ENCODE measurements at regions not wholly inside any gene's neighbourhood (a gene's known extent, or its start where the extent isn't known, plus 50 kb on each side); places are given as distances from the start of the nearest gene placed in this dataset.

DNA sequence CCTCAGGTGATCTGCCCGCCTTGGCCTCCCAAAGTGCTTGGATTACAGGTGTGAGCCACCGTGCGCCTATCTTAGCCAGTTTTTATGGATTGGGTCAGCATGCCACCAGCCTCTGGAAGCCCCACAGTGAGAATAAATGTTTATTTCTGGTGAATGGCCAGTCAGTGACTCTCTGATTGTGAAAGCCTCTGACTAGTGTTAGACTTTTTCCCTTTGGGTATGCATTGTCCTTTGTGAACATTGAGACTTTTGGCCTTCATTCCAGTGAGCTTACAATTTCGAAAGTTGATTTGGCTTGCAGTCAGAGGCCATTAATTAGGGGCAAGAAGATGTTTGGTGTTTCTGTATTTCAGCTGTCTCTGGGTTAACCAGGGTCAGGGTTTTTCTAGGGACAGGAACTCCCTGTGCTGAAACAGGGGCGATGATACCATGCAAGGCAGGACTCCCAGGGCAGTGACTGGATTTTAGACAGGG lies 274.5 kb upstream of the C2CD4B start:
- no peak for DNase-seq (ENCODE audit: low spot score)

DNA sequence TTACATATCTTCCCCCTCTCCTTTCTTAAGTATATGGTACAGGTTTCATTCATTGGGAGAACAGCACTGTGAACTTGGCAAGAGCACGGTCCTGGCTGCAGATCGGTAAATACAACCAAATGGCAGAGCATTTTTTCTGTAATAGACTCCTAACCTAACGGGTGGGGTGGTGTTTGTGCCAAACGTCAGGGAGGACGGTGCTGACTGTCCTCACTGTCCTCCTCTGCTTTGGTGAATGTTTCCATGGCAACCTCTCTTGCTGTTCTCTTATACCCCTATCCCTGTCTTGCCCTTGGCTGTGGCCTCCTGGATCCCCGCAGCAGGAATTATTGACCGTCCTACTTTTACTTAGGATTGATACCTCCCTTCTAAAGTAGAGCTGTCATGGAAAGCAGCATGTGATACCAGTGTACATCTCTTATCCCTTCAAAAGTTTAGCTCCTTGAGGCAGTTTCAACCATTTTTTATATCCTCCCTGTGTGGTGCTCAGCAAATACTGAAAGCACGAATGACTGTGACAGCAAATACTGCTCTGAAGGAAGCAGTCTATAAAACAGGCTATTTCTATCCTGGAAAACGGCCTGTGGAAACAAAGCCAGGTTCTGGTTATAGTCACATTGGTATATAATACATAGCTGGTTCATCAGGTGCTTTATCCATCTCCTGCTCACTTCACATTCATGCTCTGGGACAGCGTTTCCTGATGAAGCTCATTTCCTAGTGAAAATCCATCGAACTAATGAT lies 275.4 kb upstream of the C2CD4B start:
- DNase-seq (ENCODE audit: low spot score): no peak

DNA sequence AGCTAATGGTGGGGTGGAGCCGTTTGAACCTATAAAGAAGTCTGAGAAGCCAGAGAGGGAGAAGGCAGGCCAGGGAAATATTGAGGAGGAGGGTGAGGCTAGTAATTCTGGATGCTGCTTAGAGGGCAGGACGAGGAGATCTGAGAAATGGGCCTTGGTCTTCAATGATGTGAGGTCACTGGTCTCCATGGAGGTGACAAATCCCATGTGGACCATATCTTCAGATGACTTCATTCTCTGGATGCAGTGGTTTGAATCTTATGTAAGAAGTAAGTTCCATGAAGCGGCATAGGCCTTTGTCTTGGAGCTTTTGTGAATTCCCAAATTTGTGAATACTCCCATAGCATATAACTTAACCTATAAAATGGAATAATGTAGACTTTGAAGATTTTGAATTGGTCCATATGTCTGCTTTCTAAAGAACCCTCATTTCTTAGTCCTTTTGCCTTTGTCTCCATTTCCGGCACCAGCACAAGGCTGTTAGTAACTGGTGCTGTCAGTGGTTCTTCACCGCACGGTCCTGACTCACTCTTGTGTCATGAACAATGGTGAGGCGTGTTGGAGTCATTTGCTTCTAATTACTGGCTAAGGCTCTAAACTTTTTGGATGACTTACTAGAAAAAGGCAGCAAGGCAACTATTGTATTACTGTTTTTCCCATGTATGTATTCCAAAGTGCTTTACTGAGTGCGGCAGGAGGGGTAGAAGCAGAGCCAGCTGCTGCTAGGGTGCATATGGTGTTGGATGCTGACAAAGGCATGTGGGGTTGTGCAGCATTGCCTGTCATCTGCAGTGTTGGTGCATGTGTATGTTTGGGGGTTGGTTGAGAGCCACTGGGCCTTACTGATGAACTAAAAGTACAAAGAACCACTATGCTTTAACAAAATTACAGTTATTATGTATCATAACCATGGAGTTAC lies 279.3 kb upstream of the C2CD4B start:
- no peak for DNase-seq (ENCODE audit: low spot score)

DNA sequence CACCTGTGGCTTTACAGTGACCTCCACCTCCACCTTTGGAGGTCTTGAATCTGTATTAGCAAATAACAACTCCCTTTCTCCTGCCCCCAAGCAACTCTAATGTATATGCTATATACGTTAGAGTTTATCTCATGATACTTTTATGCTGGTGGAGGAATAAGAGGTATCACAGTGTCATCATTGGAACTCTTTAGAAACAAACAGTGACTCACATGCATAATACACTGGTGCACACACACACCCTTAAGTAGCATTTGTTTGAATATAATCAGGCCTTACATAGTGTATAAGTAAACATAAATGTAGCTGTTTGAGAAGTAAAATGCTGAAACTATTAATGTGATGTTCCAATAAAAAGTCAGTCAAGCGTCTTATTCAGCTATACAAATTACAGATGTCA lies 280.2 kb upstream of the C2CD4B start:
- no peak for DNase-seq (ENCODE audit: low spot score)

DNA sequence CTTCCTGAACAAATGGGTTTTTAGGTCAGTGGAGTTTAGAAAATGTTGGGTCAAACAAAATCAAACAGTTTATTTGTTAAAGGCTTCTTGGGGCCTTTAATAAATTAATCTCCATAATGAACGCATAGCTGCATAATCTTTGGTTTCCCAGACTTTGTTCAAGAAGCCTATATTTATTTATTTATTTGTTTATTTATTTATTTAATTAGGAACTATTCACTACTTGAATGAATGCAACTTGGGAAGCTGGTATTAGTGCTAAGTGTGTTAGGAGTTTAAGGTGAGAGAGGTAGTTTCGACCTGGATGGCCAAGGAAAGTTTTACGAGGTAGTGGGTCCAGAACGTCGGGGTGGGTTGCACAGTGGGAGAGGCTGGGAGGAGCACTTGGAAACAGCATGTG lies 281.9 kb upstream of the C2CD4B start:
- DNase-seq (ENCODE audit: low spot score): no peak

DNA sequence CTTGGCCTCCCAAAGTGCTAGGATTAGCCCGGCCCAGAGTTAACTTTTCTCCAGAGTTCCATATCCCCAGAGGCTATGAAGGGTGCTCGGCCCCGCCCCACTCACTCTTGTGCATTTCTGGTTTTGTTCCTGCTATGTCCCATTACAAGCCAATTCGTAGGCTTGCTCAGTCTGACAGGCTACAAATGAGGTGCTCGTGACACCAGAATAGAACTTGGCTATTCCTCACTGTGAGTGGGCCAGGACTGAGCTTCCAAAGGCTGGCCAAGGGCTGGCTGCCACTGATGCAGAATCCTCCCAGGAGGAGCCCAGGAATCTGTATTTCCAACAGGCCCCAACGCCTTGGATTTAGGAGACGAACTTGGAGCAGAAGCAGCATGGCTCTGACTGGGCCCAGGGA lies 282.7 kb upstream of the C2CD4B start:
- no peak for DNase-seq (ENCODE audit: low spot score)

DNA sequence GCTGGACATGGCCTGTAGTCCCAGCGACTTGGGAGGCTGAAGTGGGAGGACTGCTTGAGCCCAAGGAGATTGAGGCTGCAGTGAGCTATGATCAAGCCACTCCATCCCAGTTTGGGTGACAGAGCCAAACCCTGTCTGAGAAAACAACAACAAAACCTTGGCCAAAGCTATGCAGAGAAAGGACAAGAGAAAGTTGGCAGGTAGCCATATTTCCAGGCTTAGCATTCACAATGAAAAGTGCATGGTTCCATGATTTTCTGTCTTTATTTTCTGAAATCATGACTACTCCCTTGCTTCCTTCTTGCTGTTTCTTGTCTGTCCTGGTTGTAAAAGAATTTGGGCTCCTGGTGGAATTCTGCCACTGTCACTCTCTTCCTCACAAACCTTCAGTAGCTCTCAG lies 284.6 kb upstream of the C2CD4B start:
- DNase-seq (ENCODE audit: low spot score): no peak

DNA sequence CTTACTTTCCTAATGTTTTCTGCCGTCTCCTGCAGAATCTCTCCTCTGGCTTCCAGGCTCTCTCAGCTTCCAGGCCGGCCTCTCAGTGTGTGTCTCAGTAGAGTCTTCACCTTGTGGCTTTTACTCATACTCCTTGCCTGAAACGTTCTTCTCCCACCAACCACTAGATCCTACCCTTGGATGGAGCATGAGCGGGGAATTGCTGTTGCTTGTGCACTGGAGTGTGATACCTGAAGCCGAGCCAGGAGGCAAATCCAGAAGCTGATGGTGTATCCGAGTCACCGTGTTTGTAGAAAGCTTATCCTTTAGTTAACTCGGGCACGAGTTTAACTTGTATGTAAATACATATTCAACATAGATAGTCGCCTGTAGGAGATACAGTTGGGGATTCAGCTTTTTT lies 285.0 kb upstream of the C2CD4B start:
- DNase-seq (ENCODE audit: low spot score): no peak

DNA sequence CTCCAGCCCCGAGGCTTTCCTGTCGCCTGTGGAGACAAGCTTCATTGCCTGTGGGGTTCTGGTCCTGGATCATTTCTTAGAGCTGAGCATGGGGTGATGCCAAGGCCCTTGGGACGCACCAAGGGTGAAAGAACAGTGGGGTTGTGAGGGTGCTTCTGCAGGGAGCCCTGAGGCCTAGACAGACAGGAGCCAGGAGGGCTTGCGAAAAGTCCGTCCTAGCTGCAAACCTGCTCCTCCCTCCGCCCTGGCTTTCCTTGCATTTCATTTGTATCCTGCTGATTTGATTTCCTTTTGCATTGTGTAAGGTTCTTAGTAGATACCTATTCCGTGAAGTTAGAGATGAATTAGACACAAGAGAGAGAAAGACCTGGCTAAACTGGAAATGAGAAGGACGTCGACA lies 286.9 kb upstream of the C2CD4B start:
- DNase-seq (ENCODE audit: low spot score): no peak

DNA sequence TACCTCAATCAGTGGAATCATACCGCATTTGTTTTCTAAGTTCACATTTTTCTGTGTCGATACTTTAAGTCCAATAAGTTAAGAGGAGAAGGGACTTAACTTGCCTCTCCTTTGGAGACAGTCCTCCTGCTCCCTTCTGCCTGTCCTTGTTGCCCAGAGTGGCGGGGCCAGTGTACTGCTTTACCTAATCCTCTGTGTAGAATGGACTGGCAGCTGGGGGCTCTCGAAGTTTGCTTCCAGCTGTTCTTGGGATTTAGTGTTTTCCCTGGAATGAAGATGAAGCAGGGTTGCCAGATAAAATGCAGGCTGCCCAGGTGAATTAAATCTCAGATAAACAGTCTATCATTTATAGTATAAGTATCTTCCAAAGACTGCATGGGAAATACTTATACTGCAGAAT lies 287.6 kb upstream of the C2CD4B start:
- no peak for DNase-seq (ENCODE audit: low spot score)

DNA sequence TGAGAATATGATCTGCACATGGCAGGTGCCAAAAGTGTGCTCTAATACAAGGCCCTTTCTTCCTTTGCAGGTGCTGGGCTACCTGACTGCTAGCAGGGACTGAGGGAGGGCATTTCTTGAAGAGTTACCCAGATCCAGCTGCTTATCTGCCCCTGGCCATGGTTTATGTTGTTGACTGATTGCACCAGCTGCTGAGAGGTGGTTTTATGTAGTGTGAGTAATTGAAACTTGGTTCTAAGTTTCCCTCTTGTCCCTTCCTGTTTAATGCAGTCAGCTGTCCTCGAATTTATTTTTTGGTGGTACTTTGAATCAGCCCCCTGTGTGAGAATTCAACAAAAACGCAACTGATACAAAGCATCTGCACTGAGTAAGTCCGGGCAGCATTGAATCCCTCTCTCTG lies 288.3 kb upstream of the C2CD4B start:
- DNase-seq (ENCODE audit: low spot score): no peak

DNA sequence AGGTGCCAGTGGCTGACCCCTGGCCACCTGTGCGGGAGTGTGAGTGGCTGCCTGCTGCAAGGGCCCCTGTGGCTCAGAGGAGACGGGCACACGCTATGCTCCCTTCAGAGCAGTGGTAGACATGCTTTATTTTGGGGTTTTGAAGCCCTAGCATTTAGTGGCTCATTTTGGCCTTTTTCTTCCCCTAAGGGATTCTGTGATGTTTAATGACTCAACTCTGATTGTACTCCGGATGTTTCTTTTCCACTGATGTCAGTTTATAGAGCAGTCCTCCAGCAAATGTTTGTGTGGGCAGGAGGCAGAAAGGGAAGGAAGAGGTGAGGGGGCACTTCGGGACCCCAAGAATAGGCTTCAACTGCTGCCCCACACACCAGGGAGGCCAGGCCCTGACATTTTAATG lies 288.9 kb upstream of the C2CD4B start:
- DNase-seq (ENCODE audit: low spot score): no peak

DNA sequence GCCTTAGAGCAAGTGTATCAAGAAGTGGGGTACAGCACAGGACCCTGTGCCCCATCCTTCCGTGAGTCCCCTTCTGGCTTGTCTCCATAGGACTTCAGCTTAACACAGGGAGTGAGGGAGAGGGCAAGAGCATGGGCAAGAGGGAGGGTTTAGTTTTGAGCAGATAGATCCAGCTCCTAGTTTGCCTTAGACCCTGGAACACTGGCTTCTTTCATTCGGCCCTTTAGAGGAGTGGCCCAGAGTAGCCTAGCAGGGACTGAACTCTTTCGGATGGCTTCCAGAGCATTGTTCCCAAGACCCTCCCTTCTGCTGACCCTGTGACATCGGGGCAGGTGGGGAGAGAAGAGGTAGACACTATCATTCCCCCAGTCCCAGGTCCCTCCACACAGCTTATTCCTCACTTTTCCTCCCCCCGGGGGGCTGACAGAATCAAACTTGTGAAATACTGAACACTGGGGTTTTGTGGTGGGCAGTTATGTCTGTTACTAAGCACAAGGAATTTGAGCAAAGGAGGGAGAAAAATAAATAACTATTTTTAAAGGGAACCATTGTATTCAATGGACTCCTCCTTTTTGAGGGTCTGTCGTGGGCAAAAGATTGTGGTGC lies 289.6 kb upstream of the C2CD4B start:
- no peak for DNase-seq (ENCODE audit: low spot score)

DNA sequence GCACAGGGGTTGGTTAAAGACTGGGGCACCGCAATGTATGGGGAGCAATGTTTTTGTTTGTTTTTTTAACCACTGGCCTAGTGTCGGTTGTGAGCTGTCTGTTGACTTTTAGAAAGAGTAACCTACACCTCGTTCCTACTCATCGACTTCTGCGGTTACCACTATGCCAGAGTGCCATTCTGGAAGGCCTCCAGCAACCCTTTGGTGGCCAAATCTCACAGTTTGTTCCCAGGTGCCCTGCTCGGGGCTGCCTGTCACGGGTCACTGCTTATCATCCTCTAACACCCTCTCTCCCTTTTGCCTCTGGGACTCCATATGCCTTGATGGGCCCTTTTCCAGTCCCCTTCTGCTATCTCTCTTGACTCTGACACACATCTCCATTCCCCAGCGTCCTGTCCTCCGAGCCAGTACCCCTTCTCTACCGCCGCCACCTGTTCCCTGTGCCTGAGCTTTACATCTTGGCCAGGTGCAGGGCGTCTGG lies 290.4 kb upstream of the C2CD4B start:
- no peak for DNase-seq (ENCODE audit: low spot score)

DNA sequence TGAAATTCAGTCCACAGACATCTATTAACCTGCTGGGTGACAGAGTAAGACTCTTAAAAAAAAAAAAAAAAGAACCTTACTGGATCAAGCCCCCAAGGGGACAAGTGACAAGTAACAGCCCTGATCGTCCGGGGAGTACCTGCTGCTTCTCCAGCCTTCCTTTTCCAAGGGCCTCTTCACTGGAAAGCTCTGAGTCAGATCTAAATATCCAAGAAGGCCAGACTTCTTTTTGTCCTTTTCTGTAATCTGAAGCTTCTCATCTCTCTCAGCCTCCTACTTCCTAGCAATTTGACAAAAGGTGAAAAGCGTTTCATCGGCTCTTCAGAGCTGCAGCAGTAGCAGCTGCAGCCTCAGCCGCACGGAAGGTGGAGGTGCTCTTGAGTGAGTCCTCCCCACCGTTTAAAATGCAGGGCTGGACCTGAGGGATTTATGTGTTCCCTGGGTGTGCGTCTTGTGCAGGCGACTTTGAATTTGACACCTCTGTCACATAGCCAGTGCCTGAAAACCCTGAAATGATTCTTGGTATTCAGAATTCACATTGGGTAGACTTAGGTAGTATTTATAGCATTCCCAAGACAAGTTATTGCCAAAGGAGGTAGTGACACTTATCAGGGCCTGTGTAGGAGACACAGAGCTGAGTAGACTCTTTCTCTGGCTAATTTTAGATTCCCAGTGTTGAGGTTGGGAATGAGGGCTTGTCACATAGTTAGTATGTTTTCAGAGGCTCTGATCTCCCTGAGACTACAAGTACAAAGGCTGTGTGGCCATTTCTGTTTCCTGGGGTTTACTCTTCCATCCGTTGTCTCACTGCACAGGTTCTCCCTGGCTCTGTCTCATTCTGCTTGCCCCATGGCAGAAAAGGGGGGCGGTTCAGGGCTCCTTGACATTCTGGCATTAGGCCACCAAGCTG lies 291.2 kb upstream of the C2CD4B start:
- no peak for DNase-seq (ENCODE audit: low spot score)

DNA sequence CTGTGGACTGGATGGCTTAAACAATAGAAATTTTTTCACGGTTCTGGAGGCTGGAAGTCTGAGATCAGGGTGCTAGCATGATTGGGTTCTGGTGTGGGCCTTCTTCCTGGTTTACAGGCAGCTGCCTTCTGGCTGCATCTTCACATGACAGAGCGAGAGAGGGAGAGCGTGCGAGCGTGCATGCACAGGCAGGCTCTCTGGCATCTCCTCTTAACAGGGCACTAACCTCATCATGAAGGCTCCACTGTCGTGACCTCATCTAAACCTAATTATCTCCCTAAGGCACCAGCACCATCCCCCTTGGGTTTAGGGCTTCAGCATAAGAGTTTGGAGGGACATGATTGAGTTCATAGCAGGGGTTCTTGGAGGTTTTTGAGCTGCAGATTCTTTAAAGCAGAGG lies 292.0 kb upstream of the C2CD4B start:
- DNase-seq (ENCODE audit: low spot score): no peak

DNA sequence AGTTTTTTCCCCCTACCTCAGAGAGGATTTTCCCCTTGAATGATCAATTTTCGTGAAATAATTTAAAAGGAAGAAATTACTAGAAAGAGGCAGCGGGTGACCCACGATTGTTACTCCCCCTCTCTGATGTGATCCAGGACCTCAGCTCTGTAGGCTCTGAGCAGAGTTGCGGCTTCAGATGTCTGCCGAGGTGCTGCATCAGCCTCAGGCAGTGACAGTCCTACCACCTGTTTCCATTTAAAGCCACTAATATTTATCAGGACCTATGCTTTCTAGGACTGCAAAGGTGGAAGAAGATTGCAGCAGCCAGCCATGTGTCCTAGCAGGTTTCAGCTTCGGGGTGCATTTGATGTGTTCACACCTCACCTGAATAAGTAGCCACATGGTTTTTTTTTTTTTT lies 294.8 kb upstream of the C2CD4B start:
- no peak for DNase-seq (ENCODE audit: low spot score)

DNA sequence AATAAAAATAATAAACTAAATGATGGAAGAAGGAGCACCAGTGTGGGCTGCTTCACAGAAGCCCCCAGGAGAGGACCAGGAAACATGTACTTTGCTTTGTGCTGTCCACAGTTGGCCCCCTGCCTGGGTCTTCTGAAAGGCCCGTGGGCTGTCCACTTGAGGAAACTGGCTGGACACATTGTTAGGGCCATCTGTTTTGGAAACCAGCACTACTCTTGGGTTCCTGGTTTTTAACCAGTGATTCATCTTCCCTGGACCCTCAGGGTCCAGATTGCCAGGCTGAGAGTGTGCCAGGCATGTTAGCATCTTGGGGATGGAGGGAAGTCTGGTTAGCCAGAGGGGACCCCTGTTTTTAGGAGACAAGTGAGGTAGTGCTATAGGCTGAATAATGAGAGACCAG lies 297.2 kb upstream of the C2CD4B start:
- no peak for DNase-seq (ENCODE audit: low spot score)

DNA sequence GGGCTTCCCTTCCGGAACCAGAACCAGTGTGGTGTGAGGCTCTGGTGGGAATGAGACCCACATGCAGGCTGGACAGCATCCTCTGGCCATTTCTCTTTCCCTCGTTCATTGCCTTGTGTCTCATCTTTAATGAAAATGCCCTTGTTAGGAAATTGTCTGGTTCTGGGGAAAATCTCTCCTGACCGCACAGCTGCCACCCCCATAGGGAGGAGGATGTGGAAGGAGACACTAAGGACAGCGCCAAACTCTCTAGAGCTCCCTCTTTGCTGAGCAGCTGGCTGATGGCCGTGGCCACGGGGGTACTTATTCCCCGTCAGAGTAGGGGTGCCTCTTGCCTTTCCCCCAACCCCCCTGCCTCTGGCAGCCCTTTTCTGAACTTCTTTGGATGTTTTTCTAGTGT lies 297.6 kb upstream of the C2CD4B start:
- DNase-seq (ENCODE audit: low spot score): no peak

DNA sequence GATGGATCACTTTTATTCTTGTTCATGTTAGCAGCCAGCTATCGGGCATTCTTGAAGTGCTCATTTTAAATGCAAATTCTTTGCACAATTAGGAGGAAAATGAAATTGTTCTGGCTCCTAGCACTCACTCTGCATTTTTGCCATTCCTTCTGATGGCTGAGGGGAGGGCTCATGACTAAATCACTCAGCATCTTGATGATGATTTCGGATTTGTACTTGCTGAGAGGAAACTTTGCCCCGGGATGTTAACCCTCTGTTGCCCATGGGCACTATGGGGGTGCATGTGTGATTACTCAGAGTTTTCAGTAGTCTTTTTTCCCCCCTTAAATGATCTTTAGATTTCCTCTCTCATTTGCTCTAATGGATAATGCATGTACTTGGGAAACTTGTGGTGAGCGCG lies 299.6 kb upstream of the C2CD4B start:
- no peak for DNase-seq (ENCODE audit: low spot score)

DNA sequence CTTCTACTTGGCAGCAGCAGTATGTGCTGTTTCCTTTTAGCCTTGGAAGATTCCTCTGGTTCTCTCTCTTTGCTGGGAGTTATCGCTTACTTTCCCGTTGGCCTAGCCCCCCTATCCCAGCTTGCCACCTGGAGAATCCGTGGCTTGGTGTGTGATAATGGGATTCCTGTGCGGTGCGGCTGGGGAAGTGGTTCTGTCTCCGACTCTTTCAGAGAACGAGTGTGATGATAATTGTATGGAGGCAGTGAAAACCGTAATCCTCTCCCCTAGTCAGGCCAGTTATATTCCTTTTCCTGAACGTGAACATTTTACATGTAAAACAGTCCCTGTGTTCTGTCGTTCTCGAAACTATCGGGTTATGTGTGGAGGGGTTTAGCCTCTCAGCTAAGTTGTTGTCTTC lies 300.1 kb upstream of the C2CD4B start:
- DNase-seq (ENCODE audit: low spot score): no peak

DNA sequence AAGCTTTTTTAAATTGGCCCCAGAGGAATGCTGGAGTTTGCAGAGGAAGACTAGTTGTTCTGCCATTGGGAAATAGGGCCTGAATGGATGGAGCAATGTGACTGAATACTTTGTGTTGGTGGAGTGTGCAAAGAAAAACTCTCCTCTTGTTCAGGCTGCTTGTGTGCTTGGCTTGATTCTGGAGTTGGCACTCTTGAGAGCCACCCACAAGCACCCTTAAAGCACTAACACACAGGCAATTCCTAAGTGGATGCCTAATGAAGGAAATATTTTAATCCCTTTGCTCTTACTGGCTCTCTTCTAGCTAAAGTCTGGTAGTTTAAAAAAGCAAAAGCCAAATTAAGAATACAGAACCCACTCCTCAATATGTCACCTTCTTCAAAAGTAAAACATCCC lies 304.4 kb upstream of the C2CD4B start:
- DNase-seq (ENCODE audit: low spot score): no peak
